H9 (cell line): ENCODE measurements at regions not wholly inside any gene's neighbourhood (a gene's known extent, or its start where the extent isn't known, plus 50 kb on each side); places are given as distances from the start of the nearest gene placed in this dataset.

Source experiments
- DNase-seq: peaks from one replicate; pipeline ENCODE4 v3.0.0-alpha.2; 2017
- H2AFZ ChIP-seq: one replicate; pipeline ENCODE4 v1.6.1; 2013; ENCODE audit warnings: mild to moderate bottlenecking, low read length, control low read depth, moderate library complexity
- H2AK5ac ChIP-seq: 2 replicates; pipeline ENCODE4 v1.6.1; 2013; ENCODE audit warnings: low read length, control low read depth, mixed read lengths; ENCODE audit not compliant: insufficient read length
- H2BK120ac ChIP-seq: one replicate; pipeline ENCODE4 v1.6.1; 2013; ENCODE audit warnings: low read depth, mild to moderate bottlenecking, low read length, control low read depth, inconsistent platforms; ENCODE audit not compliant: poor library complexity, severe bottlenecking
- H2BK12ac ChIP-seq: 2 replicates; pipeline ENCODE4 v1.6.1; 2013; ENCODE audit warnings: low read length, control low read depth, mixed read lengths, low read depth; ENCODE audit not compliant: insufficient read length
- H2BK15ac ChIP-seq: 2 replicates; pipeline ENCODE4 v1.6.1; 2013; ENCODE audit warnings: low read depth, low read length, control low read depth
- H2BK20ac ChIP-seq: one replicate; pipeline ENCODE4 v1.6.1; 2013; ENCODE audit warnings: low read depth, mild to moderate bottlenecking, low read length, control low read depth, inconsistent platforms; ENCODE audit not compliant: poor library complexity, severe bottlenecking
- H2BK5ac ChIP-seq: 2 replicates; pipeline ENCODE4 v1.6.1; 2013; ENCODE audit warnings: low read length, control low read depth, mixed read lengths; ENCODE audit not compliant: insufficient read length
- H3K14ac ChIP-seq: 2 replicates; pipeline ENCODE4 v1.6.1; 2013; ENCODE audit warnings: low read length, control low read depth; ENCODE audit not compliant: insufficient read depth
- H3K18ac ChIP-seq: 2 replicates; pipeline ENCODE4 v1.6.1; 2013; ENCODE audit warnings: low read depth, mild to moderate bottlenecking, mixed read lengths, low read length, control low read depth; ENCODE audit not compliant: insufficient read length
- H3K23ac ChIP-seq: 2 replicates; pipeline ENCODE4 v1.6.1; 2013; ENCODE audit warnings: low read length, control low read depth, mixed read lengths, low read depth; ENCODE audit not compliant: insufficient read length
- H3K23me2 ChIP-seq: 2 replicates; pipeline ENCODE4 v1.6.1; 2013; ENCODE audit warnings: low read depth, mild to moderate bottlenecking, mixed read lengths, low read length, control low read depth; ENCODE audit not compliant: insufficient read length, poor library complexity, severe bottlenecking
- H3K27ac ChIP-seq: 2 replicates; pipeline ENCODE4 v1.5.1; 2013; ENCODE audit warnings: low read length, control low read depth, mixed read lengths, low read depth; ENCODE audit not compliant: insufficient read length
- H3K27me3 ChIP-seq: 2 replicates; pipeline ENCODE4 v1.6.1; 2013; ENCODE audit warnings: low read length, control low read depth, inconsistent platforms; ENCODE audit not compliant: insufficient read depth
- H3K4ac ChIP-seq: 2 replicates; pipeline ENCODE4 v1.6.1; 2013; ENCODE audit warnings: low read depth, mild to moderate bottlenecking, control low read depth, inconsistent platforms, low read length, moderate library complexity
- H3K4me1 ChIP-seq: 2 replicates; pipeline ENCODE4 v1.6.1; 2013; ENCODE audit warnings: low read length, control low read depth, inconsistent platforms; ENCODE audit not compliant: insufficient read depth
- H3K4me2 ChIP-seq: 2 replicates; pipeline ENCODE4 v1.6.1; 2013; ENCODE audit warnings: low read length, control low read depth, mixed read lengths; ENCODE audit not compliant: insufficient read length, insufficient read depth
- H3K56ac ChIP-seq: 2 replicates; pipeline ENCODE4 v1.6.1; 2013; ENCODE audit warnings: low read depth, mild to moderate bottlenecking, mixed read lengths, low read length, control low read depth; ENCODE audit not compliant: insufficient read length
- H3K79me1 ChIP-seq: 2 replicates; pipeline ENCODE4 v1.6.1; 2013; ENCODE audit warnings: low read depth, mild to moderate bottlenecking, moderate library complexity, low read length, control low read depth, inconsistent platforms; ENCODE audit not compliant: insufficient read depth, poor library complexity, severe bottlenecking
- H3K79me2 ChIP-seq: 2 replicates; pipeline ENCODE4 v1.6.1; 2013; ENCODE audit warnings: low read length, control low read depth, inconsistent platforms; ENCODE audit not compliant: insufficient read depth
- H3K9ac ChIP-seq: 2 replicates; pipeline ENCODE4 v1.6.1; 2013; ENCODE audit warnings: low read length, control low read depth, mixed read lengths; ENCODE audit not compliant: insufficient read length; ENCODE audit errors: extremely low read depth
- H3K9me3 ChIP-seq: one replicate; pipeline ENCODE4 v1.6.1; 2013; ENCODE audit warnings: low read depth, low read length, inconsistent platforms; ENCODE audit not compliant: control insufficient read depth
- H3T11ph ChIP-seq: one replicate; pipeline ENCODE4 v1.6.1; 2013; ENCODE audit warnings: mild to moderate bottlenecking, low read length, control low read depth, inconsistent platforms
- H4K20me1 ChIP-seq: one replicate; pipeline ENCODE4 v1.6.1; 2013; ENCODE audit not compliant: control insufficient read depth, insufficient read length, insufficient read depth
- H4K5ac ChIP-seq: 2 replicates; pipeline ENCODE4 v1.6.1; 2013; ENCODE audit warnings: low read depth, mild to moderate bottlenecking, mixed read lengths, low read length, control low read depth; ENCODE audit not compliant: insufficient read length
- H4K8ac ChIP-seq: replicated peaks from 2 replicates; pipeline ENCODE4 v1.6.1; 2013; ENCODE audit warnings: low read length, control low read depth, mixed read lengths, low read depth; ENCODE audit not compliant: insufficient read length
- H4K91ac ChIP-seq: 2 replicates; pipeline ENCODE4 v1.6.1; 2013; ENCODE audit warnings: low read depth, mild to moderate bottlenecking, moderate library complexity, mixed read lengths, low read length, control low read depth; ENCODE audit not compliant: insufficient read length
- H3K27ac Mint-ChIP-seq, 3 experiments: 2 replicates in 2 of 3; 3 replicates in 1 of 3; pipeline ENCODE4 v1.8.0; 2020 to 2021; ENCODE audit warnings: mixed read lengths in 3 of 3, mild to moderate bottlenecking in 1 of 3, moderate library complexity in 1 of 3
- H3K27me3 Mint-ChIP-seq: 2 replicates; pipeline ENCODE4 v1.8.0; 2021; ENCODE audit warnings: low read depth, mild to moderate bottlenecking, moderate library complexity, mixed read lengths
- H3K36me3 Mint-ChIP-seq, 3 experiments: 2 replicates in 2 of 3; 3 replicates in 1 of 3; pipeline ENCODE4 v1.8.0; 2020 to 2021; ENCODE audit warnings: low read depth in 3 of 3, mixed read lengths in 3 of 3; ENCODE audit not compliant: insufficient read depth in 1 of 3
- H3K4me1 Mint-ChIP-seq, 2 experiments: 2 replicates each; pipeline ENCODE4 v1.8.0; 2020; ENCODE audit warnings: mixed read lengths in 2 of 2
- H3K4me3 Mint-ChIP-seq, 2 experiments: 2 replicates in 1 of 2; 3 replicates in 1 of 2; pipeline ENCODE4 v1.8.0; 2020 to 2021; ENCODE audit warnings: mild to moderate bottlenecking in 2 of 2, mixed read lengths in 2 of 2, moderate library complexity in 1 of 2
- H3K9me3 Mint-ChIP-seq, 2 experiments: 2 replicates in 1 of 2; 3 replicates in 1 of 2; pipeline ENCODE4 v1.8.0; 2020; ENCODE audit warnings: mild to moderate bottlenecking in 2 of 2, mixed read lengths in 2 of 2, moderate library complexity in 1 of 2
- CTCF ChIP-seq: fragments of 200-600 bp; sonication (generic); conservative IDR thresholded peaks from 3 replicates; pipeline ENCODE4 v1.8.0; 2021; ENCODE audit warnings: antibody characterized with exemption, mild to moderate bottlenecking
- WGBS: extraction: QIAGEN DNeasy Blood & Tissue Kit; methylation state at CpG from one replicate; pipeline ENCODE4 v1.1.7; 2013; ENCODE audit warnings: missing lambda C conversion rate, low lambda C conversion rate, mixed read lengths; ENCODE audit not compliant: insufficient read length; ENCODE audit errors: extremely low coverage; 5-methylcytosine and 5-hydroxymethylcytosine counted together

- H3K36me3 Mint-ChIP-seq: no peaks in the 10 kb centered on the region
- H3K27me3 Mint-ChIP-seq: no peaks in the 10 kb centered on the region
- H3K9me3 ChIP-seq: no peaks in the 10 kb centered on the region
Measured at GRCh38 chr1:187718527-187718926, 889.8 kb downstream of the PLA2G4A start.

More at GRCh38 chr1:187718527-187718926, 889.8 kb downstream of the PLA2G4A start:
- Histone ChIP-seq H2AK5ac (no peak overlapping the region), H2BK5ac (no peak overlapping the region), H3K23me2 (no peaks in the 10 kb centered on the region), H2BK20ac (no peak overlapping the region), H3K4me1 (no peaks in the 10 kb centered on the region), H3K9ac (no peak overlapping the region), H2BK12ac (no peak overlapping the region), H4K91ac (no peak overlapping the region), H4K20me1 (no peaks in the 10 kb centered on the region), H2BK15ac (no peak overlapping the region), H2BK120ac (no peak overlapping the region), H3K18ac (no peak overlapping the region), H3T11ph (no peak overlapping the region), H3K14ac (no peak overlapping the region), H3K79me2 (no peaks in the 10 kb centered on the region), H3K79me1 (no peaks in the 10 kb centered on the region), H3K4me2 (no peak overlapping the region), H3K27me3 (no peaks in the 10 kb centered on the region), H3K56ac (no peak overlapping the region), H4K5ac (no peak overlapping the region), H3K4ac (no peak overlapping the region), H2AFZ (no peak overlapping the region), H3K27ac (no peak overlapping the region), H3K23ac (no peak overlapping the region), H4K8ac (no peak overlapping the region)
- no peak for TF ChIP-seq CTCF
- Mint-ChIP-seq H3K4me1 (no peaks in the 10 kb centered on the region), H3K27ac (no peak overlapping the region; a peak in 1 of 7 replicates), H3K9me3 (no peaks in the 10 kb centered on the region), H3K4me3 (no peak overlapping the region)
- WGBS: no CpG with 5 or more reads among the region's 3 CpGs
- DNase-seq: no peak
